NB4 (cell line): ENCODE measurements at regions not wholly inside any gene's neighbourhood (a gene's known extent, or its start where the extent isn't known, plus 50 kb on each side); places are given as distances from the start of the nearest gene placed in this dataset.

Experiments
- TF ChIP-seq, protein P1 (sequence below): IDR thresholded peaks from one replicate; pipeline ENCODE4 v1.5.1; 2012; ENCODE audit warnings: low read depth, low read length
- TF ChIP-seq, protein P2 (sequence below): IDR thresholded peaks from 2 replicates; pipeline ENCODE4 v1.6.1; 2011; ENCODE audit warnings: low read depth, low read length

DNA sequence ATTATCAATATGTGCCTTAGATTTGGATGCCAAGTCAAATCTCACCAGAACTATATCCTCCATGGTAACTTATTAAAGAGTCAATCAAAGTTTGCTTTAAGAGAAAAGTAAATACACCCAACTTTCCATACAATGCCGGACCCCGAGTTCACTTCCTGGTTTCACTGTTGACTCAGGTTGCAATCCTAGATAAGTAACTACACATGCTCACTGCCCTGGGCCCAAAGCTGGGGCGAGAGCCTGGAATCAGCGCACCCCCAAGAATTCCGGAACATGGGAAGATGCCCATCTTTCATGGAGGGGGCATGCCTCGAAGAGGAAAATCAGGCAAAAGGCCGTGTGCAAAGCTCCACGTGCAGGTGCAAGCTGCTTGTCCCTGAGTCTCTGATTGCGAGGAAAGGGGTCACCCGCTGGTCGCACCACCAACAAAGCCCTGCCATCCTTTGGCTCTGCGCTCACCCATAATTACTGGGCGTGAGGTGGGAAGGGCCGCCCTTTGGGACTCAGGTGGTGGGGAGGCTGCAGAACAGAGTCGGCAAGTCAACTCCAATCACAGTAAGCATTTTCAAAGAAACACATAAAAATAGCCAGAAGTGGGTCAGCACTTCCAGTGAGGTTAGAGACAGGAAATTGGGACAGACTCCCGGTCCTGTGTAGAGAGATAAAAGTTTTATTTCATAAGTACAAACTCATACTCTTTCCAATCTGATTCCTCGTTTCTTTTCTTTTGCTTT, 167.7 kb downstream of the TOMM20 start:
- TF ChIP-seq, protein P1, sequence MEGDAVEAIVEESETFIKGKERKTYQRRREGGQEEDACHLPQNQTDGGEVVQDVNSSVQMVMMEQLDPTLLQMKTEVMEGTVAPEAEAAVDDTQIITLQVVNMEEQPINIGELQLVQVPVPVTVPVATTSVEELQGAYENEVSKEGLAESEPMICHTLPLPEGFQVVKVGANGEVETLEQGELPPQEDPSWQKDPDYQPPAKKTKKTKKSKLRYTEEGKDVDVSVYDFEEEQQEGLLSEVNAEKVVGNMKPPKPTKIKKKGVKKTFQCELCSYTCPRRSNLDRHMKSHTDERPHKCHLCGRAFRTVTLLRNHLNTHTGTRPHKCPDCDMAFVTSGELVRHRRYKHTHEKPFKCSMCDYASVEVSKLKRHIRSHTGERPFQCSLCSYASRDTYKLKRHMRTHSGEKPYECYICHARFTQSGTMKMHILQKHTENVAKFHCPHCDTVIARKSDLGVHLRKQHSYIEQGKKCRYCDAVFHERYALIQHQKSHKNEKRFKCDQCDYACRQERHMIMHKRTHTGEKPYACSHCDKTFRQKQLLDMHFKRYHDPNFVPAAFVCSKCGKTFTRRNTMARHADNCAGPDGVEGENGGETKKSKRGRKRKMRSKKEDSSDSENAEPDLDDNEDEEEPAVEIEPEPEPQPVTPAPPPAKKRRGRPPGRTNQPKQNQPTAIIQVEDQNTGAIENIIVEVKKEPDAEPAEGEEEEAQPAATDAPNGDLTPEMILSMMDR = no peak
- TF ChIP-seq, protein P2, sequence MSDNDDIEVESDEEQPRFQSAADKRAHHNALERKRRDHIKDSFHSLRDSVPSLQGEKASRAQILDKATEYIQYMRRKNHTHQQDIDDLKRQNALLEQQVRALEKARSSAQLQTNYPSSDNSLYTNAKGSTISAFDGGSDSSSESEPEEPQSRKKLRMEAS = no peak
